T-helper 2 cell treated with Interferon-gamma antibody and Interleukin-4, amounts not matched to agents 100 ng/mL and 5 ng/mL, for 36 hours (primary cell): ENCODE measurements at regions not wholly inside any gene's neighbourhood (a gene's known extent, or its start where the extent isn't known, plus 50 kb on each side); places are given as distances from the start of the nearest gene placed in this dataset.
"Not testable (repeated sequence)": the region's sequence is repeated elsewhere in the genome, so short reads cannot be mapped to it uniquely, and the experiment has no call there.

ENCODE experiments used
- intact Hi-C: fragments of 100-400 bp; cut with micrococcal nuclease; formaldehyde crosslinking; loops from one replicate; pipeline ENCODE4 v1.15.1; 2023

GRCh38 chr14:105708251-105709134 lies 182.1 kb downstream of the TMEM121 start:
- intact Hi-C loops, result not testable (repeated sequence)

- intact Hi-C loops, result no loop called here
Observed at GRCh38 chr14:105709281-105710118, 183.1 kb downstream of the TMEM121 start.

GRCh38 chr14:105710119-105711043 lies 184.0 kb downstream of the TMEM121 start:
- intact Hi-C loops, result no loop called here

- intact Hi-C loops, result no loop called here
Observed at GRCh38 chr14:105711044-105711620, 184.7 kb downstream of the TMEM121 start.

DNA sequence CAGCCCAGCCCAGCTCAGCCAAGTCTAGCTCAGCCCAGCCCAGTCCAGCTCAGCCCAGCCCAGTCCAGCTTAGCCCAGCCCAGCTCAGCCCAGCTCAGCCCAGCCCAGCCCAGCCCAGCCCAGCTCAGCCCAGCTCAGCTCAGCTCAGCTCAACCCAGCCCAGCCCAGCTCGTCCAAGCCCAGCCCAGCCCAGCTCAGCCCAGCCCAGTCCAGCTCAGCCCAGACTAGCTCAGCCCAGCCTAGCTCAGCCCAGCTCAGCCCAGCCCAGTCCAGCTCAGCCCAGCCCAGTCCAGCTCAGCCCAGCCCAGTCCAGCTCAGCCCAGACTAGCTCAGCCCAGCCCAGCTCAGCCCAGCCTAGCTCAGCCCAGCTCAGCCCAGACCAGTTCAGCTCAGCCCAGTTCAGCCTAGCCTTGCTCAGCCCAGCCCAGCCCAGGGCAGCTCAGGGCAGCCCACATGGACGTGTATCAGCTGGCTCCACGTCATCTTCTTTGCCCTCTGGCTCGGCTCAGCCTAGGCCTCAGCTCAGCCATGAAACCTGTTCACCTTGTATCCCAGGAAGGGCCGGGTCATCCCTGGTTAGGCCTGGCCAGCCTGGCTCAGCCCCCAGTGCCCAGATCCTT lies 185.6 kb downstream of the TMEM121 start:
- intact Hi-C loops, result no loop called here

DNA sequence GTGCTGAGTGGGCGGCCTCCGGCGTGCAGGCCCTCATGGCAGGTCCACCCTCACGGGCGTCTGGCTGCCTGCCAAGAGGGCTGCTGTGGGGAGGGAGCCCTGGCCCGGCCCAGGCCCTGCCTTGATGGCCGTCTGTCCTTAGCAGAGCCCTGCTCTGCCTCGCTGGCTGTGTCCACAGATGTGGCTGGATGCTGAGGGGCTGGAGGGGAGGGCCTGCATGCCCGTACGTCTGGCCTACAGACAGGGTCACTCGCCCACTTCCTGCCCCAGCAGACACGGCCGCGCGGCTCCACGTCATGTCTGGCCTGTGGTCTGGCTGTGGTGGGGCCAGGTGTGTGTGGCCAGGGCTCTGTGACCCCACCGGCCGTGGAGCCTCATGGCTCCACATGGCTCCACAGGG lies 186.3 kb downstream of the TMEM121 start:
- intact Hi-C loops, result not testable (repeated sequence)

DNA sequence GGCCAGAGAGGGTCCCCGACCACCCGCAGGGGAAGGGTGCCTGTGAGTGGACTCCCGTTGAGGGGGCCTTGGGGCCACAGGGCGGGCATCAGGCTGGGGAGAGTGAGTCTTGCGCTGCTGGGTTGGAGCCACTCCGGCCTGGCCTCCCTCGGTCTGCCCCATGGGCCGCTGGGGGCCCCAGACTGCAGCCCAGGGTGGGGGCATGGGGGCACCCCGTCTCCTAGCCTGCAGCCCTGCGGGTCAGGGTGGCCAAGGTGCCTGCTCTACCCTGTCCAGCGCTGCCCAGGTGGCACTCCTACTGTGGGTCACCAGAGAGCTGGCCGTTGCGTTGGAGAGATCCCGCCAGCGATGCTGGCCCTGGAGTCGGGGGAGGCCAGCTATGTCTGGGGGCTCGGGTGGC lies 186.8 kb downstream of the TMEM121 start:
- intact Hi-C loops, result not testable (repeated sequence)

DNA sequence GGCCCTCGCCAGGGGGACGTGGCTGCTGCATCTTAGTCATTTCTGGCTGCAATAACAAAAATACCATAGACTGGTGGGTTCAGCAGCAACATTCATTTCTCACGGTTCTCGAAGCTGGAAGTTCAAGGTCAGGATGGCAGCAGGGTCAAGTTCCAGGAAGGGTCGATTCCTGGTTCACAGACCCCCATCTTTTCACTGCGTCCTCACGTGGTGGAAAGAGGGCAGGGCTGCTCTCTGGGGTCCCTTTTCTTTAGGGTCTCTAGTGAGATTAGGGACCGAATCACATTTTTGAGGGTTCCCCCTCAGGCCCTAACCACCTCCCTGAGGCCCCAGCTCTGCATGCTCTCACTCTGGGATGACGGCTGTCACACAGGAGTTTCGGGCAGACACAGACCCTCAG lies 187.5 kb downstream of the TMEM121 start:
- intact Hi-C loops, result not testable (repeated sequence)

DNA sequence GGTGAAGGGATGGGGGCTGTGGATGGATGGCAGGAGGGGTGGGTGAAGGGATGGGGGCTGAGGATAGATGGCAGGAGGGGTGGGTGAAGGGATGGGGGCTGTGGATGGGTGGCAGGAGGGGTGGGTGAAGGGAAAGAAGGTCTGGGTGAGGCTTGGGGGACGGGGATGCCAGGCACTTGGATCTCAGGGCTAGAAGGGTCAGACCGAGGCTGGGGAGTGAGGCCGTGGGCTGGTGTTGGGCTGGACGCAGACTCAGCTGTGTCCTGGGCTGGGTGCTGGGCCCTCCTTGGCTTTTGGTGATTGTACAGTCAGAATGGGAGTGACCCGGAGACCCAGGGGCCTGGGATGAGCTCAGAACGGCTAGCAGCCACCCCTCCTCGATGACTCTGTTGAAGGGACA lies 192.4 kb downstream of the TMEM121 start:
- intact Hi-C loops, result not testable (repeated sequence)

DNA sequence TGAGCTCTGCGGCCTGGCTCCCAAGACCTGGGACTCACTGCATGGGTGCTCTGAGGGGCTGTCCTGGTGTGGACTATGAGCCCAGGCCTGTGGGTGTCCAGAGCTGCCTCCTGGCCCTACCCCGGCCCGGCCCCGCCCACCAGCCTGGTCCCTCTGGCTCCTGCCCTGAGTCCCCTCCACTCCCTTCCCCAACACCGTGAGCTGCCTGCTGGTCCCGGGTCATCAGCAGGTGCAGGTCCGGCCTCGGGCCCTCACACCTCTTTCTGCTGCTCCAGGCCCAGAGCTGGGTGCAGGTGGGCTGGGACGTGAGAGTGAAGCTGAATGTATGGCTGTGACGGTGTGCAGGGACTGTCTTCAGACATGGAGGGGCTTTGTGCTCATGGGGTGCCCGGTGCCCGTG lies 193.7 kb downstream of the TMEM121 start:
- intact Hi-C loops, result not testable (repeated sequence)

- intact Hi-C loops, result not testable (repeated sequence)
Observed at GRCh38 chr14:105720852-105721601, 194.6 kb downstream of the TMEM121 start.

DNA sequence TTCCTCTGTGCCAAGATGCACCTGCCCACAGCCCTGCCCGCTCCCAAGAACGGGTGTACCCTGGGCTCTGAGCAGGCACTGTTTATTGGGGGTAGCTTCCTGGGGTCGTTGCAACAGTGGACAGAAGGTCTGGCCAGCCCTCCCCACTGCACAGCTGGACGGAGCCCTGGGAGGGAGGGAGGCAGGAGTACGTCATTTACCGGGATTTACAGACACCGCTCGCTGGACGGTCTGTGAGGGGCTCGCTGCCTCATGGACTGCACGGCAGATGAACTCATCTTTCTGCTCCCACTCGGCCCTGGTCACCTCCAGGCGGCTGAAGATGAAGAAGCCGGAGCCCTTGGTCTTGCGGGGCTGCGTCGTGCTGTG lies 195.2 kb downstream of the TMEM121 start:
- intact Hi-C loops, result not testable (repeated sequence)

GRCh38 chr14:105721996-105722709 lies 195.8 kb downstream of the TMEM121 start:
- intact Hi-C loops, result not testable (repeated sequence)

DNA sequence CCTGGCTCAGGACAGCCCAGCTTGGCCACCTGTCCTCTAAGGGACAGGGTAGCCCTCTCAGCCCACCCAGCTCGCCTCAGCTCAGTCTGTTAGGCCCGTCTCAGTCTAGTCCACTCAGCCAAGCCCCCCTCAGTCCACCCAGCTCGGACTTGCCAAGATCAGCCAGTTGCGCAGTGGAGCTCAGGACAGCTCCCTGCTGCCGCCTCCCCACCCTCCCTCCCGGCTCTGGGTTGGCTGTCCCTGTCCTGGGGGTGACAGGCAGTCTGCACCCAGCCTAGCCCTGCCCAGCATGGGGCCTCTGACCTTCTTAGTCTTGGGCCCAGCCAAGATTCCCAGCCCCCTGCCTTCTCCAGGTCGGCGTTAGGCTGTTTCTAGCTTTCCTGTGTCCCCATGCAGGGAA lies 196.9 kb downstream of the TMEM121 start:
- intact Hi-C loops, result not testable (repeated sequence)

DNA sequence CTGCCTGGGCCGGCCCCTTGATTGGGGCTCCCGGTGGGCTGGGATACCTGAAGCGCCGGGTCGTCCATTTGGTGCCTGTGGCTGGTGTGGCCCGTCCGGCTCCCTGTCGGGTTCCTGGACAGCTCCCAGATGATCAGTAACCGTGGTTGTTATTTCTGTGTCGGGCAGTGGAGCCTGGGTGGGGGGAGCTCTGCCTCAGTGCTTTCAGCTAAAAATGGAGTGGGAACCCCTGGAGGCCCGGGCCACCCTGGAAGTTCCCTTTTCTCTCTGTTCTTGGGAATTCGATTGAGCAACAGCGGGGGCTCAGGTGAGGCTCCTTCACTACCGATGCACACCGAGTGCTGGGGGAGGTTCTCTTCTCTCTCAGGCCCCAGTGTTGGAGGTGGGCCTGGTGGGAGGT lies 197.4 kb downstream of the TMEM121 start:
- intact Hi-C loops, result not testable (repeated sequence)

GRCh38 chr14:105729825-105730368 lies 203.5 kb downstream of the TMEM121 start:
- intact Hi-C loops, result not testable (repeated sequence)

DNA sequence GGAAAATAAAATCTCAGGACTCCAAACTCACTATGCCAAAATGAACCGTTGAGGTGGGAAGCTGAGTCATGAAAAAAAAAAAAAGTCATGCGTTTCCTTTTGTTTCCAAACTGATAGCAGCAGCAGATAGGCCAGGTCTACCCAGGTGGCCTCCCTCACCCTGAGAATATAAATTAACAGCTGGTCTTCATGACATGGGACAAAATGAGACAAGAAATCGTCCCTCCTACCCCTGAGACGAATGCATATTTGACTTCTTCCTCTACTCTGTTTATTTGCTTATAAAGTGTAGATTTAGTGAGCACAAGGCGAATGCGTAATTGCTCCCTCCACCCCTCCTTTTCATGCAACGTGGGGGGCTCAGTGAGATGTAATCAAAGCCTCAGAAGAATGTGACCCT lies 204.3 kb downstream of the TMEM121 start:
- intact Hi-C loops, result not testable (repeated sequence)

GRCh38 chr14:105731221-105731985 lies 205.0 kb downstream of the TMEM121 start:
- intact Hi-C loops, result not testable (repeated sequence)
